ENCODE measurements at regions not wholly inside any gene's neighbourhood (a gene's known extent, or its start where the extent isn't known, plus 50 kb on each side); places are given as distances from the start of the nearest gene placed in this dataset.
"Not testable (repeated sequence)": the region's sequence is repeated elsewhere in the genome, so short reads cannot be mapped to it uniquely, and the experiment has no call there.

- no peak overlapping the region for H3K27ac Mint-ChIP-seq
- H3K4me1 Mint-ChIP-seq, result no peaks in the 10 kb centered on the region
- ATAC-seq (ENCODE audit: low read depth) (no peak), DNase-seq (no peak)
- ChIA-PET CTCF (no interaction called here), POLR2A (no interaction called here)
- peaks cover 5% of the 10 kb centered on the region for H3K27me3 Mint-ChIP-seq
- H3K9me3 Mint-ChIP-seq (ENCODE audit: insufficient read depth), result peaks cover 14% of the 10 kb centered on the region
- H3K79me2 ChIP-seq (ENCODE audit: control insufficient read depth, insufficient read depth, low read length), result no peaks in the 10 kb centered on the region
- no peak overlapping the region for H3K4me3 Mint-ChIP-seq
- H2AFZ ChIP-seq (ENCODE audit: insufficient read depth, low read depth, low read length, poor library complexity, severe bottlenecking), result no peak overlapping the region
- H3K9me3 ChIP-seq (ENCODE audit: control extremely low read depth in 1 of 3, control insufficient read depth in 2 of 3, insufficient read depth in 1 of 3, low read length in 2 of 3), result peaks cover 5 to 20% (median 11%) of the 10 kb centered on the region in 3 donors
- H3K27me3 ChIP-seq (replicated peaks in 1 of 4; ENCODE audit: control extremely low read depth in 1 of 4, control insufficient read depth in 3 of 4, insufficient read depth in 4 of 4, low read length in 3 of 4), result no peaks in the 10 kb centered on the region
- H3K9ac ChIP-seq (ENCODE audit: low read length), result no peak overlapping the region
- no peaks in the 10 kb centered on the region for H3K36me3 ChIP-seq (replicated peaks in 1 of 2; ENCODE audit: control extremely low read depth in 1 of 2, control insufficient read depth in 1 of 2, extremely low read depth in 1 of 2, insufficient read depth in 2 of 2, low read length in 1 of 2)
- H3K27ac ChIP-seq (ENCODE audit: low read length in 2 of 2), result no peak overlapping the region
- no peaks in the 10 kb centered on the region for H3K4me1 ChIP-seq (ENCODE audit: control insufficient read depth in 2 of 2, insufficient read depth in 2 of 2, low read length in 2 of 2)
- TF ChIP-seq CTCF (IDR thresholded peaks at IDR 0.05), result no peak
- TF ChIP-seq EZH2 (IDR thresholded peaks at IDR 0.05; ENCODE audit: borderline replicate concordance, insufficient read depth, low read depth, low read length, poor library complexity, severe bottlenecking), result no peak
- no peak overlapping the region for H3K4me2 ChIP-seq (replicated peaks; ENCODE audit: low read depth, low read length, poor library complexity, severe bottlenecking)
- WGBS (ENCODE audit: insufficient coverage), result no CpG with 5 or more reads among the region's 1 CpG
- H3K4me3 ChIP-seq (ENCODE audit: control extremely low read depth in 1 of 5, extremely low read depth in 1 of 5, insufficient read depth in 1 of 5, low read depth in 2 of 5, low read length in 4 of 5), result no peak overlapping the region
- intact Hi-C loops (cut with micrococcal nuclease), result no loop called here
- no peaks in the 10 kb centered on the region for H4K20me1 ChIP-seq (ENCODE audit: control insufficient read depth, insufficient read depth, low read length, poor library complexity, severe bottlenecking)
Observed at GRCh38 chr10:22071332-22071731, 67.8 kb upstream of the DNAJC1 start.

- Mint-ChIP-seq H3K9me3 (ENCODE audit: insufficient read depth) (peaks cover 14% of the 10 kb centered on the region), H3K27ac (no peak overlapping the region), H3K4me1 (no peaks in the 10 kb centered on the region), H3K4me3 (no peak overlapping the region), H3K27me3 (peaks cover 5% of the 10 kb centered on the region)
- Histone ChIP-seq H2AFZ (ENCODE audit: insufficient read depth, low read depth, low read length, poor library complexity, severe bottlenecking) (no peak overlapping the region), H4K20me1 (ENCODE audit: control insufficient read depth, insufficient read depth, low read length, poor library complexity, severe bottlenecking) (no peaks in the 10 kb centered on the region), H3K4me2 (replicated peaks; ENCODE audit: low read depth, low read length, poor library complexity, severe bottlenecking) (no peak overlapping the region), H3K4me1 (ENCODE audit: control insufficient read depth in 2 of 2, insufficient read depth in 2 of 2, low read length in 2 of 2) (no peaks in the 10 kb centered on the region), H3K9ac (ENCODE audit: low read length) (no peak overlapping the region), H3K27ac (ENCODE audit: low read length in 2 of 2) (no peak overlapping the region), H3K36me3 (replicated peaks in 1 of 2; ENCODE audit: control extremely low read depth in 1 of 2, control insufficient read depth in 1 of 2, extremely low read depth in 1 of 2, insufficient read depth in 2 of 2, low read length in 1 of 2) (no peaks in the 10 kb centered on the region), H3K27me3 (replicated peaks in 1 of 4; ENCODE audit: control extremely low read depth in 1 of 4, control insufficient read depth in 3 of 4, insufficient read depth in 4 of 4, low read length in 3 of 4) (no peaks in the 10 kb centered on the region), H3K9me3 (ENCODE audit: control extremely low read depth in 1 of 3, control insufficient read depth in 2 of 3, insufficient read depth in 1 of 3, low read length in 2 of 3) (peaks cover 4 to 18% (median 8%) of the 10 kb centered on the region in 3 donors), H3K4me3 (ENCODE audit: control extremely low read depth in 1 of 5, extremely low read depth in 1 of 5, insufficient read depth in 1 of 5, low read depth in 2 of 5, low read length in 4 of 5) (no peak overlapping the region), H3K79me2 (ENCODE audit: control insufficient read depth, insufficient read depth, low read length) (no peaks in the 10 kb centered on the region)
- ChIA-PET CTCF (no interaction called here), POLR2A (no interaction called here)
- intact Hi-C loops (cut with micrococcal nuclease), result no loop called here
- DNase-seq (no peak), ATAC-seq (ENCODE audit: low read depth) (no peak)
- no CpG with 5 or more reads among the region's 1 CpG for WGBS (ENCODE audit: insufficient coverage)
- TF ChIP-seq CTCF (IDR thresholded peaks at IDR 0.05) (no peak), EZH2 (IDR thresholded peaks at IDR 0.05; ENCODE audit: borderline replicate concordance, insufficient read depth, low read depth, low read length, poor library complexity, severe bottlenecking) (no peak)
Observed at GRCh38 chr10:22067091-22067490, 63.6 kb upstream of the DNAJC1 start.

GRCh38 chr10:22060984-22061383 lies 57.5 kb upstream of the DNAJC1 start:
- H3K9me3 Mint-ChIP-seq (ENCODE audit: insufficient read depth); H3K27me3 ChIP-seq (replicated peaks in 1 of 4; ENCODE audit: control extremely low read depth in 1 of 4, control insufficient read depth in 3 of 4, insufficient read depth in 4 of 4, low read length in 3 of 4); H3K4me2 ChIP-seq (replicated peaks; ENCODE audit: low read depth, low read length, poor library complexity, severe bottlenecking); H3K4me3 ChIP-seq (ENCODE audit: control extremely low read depth in 1 of 5, extremely low read depth in 1 of 5, insufficient read depth in 1 of 5, low read depth in 2 of 5, low read length in 4 of 5); H3K27ac Mint-ChIP-seq; H3K4me1 ChIP-seq (ENCODE audit: control insufficient read depth in 2 of 2, insufficient read depth in 2 of 2, low read length in 2 of 2); H3K36me3 ChIP-seq (replicated peaks in 1 of 2; ENCODE audit: control extremely low read depth in 1 of 2, control insufficient read depth in 1 of 2, extremely low read depth in 1 of 2, insufficient read depth in 2 of 2, low read length in 1 of 2); H3K9me3 ChIP-seq (ENCODE audit: control extremely low read depth in 1 of 3, control insufficient read depth in 2 of 3, insufficient read depth in 1 of 3, low read length in 2 of 3); ATAC-seq (ENCODE audit: low read depth); H3K79me2 ChIP-seq (ENCODE audit: control insufficient read depth, insufficient read depth, low read length); H3K27ac ChIP-seq (ENCODE audit: low read length in 2 of 2); H3K27me3 Mint-ChIP-seq; DNase-seq; CTCF ChIA-PET; H2AFZ ChIP-seq (ENCODE audit: insufficient read depth, low read depth, low read length, poor library complexity, severe bottlenecking); H3K9ac ChIP-seq (ENCODE audit: low read length); H3K4me3 Mint-ChIP-seq; POLR2A ChIA-PET; intact Hi-C loops (cut with micrococcal nuclease); H3K4me1 Mint-ChIP-seq; H4K20me1 ChIP-seq (ENCODE audit: control insufficient read depth, insufficient read depth, low read length, poor library complexity, severe bottlenecking): not testable (repeated sequence)
- WGBS (ENCODE audit: insufficient coverage), result 92% methylated on average over 5 of the region's 6 CpGs
